Body of pancreas (tissue), 4 donors: ENCODE measurements at regions not wholly inside any gene's neighbourhood (a gene's known extent, or its start where the extent isn't known, plus 50 kb on each side); places are given as distances from the start of the nearest gene placed in this dataset.

Experiments
- POLR2A ChIP-seq, 3 donors: fragments of 450-650 bp; IDR thresholded peaks; one replicate each; pipeline ENCODE4 v1.6.1; 2016; ENCODE audit warnings: antibody characterized with exemption in 3 of 3, mild to moderate bottlenecking in 2 of 3
- TF ChIP-seq, protein P1 (sequence below), 7 experiments: fragments of 450-650 bp in 4 of 7; fragments of 200-600 bp in 3 of 7; sonication (generic) in 3 of 7; IDR thresholded peaks; one replicate each; pipeline ENCODE4 v1.5.1; 2016 to 2019; ENCODE audit warnings: antibody characterized with exemption in 7 of 7

DNA sequence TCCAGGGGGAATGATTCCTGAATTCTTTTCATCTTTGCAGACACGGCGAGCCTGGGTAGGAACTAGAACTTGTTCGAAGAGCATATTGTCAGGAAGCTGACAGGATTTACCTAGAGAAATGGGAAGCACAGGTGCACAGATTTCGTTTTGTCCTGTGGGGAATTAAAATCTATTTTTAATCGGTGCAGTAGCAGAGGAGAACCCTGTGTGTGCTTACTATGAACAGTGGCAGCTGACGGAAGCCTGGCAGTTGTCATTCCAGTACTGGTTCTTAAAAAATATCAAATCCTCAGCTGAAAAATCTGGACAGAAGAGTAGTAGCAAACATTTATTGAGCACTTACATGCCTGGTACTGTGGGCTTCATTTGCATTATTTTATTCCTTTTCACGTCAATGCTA, 609.0 kb downstream of the QKI start:
- TF ChIP-seq, protein P1, sequence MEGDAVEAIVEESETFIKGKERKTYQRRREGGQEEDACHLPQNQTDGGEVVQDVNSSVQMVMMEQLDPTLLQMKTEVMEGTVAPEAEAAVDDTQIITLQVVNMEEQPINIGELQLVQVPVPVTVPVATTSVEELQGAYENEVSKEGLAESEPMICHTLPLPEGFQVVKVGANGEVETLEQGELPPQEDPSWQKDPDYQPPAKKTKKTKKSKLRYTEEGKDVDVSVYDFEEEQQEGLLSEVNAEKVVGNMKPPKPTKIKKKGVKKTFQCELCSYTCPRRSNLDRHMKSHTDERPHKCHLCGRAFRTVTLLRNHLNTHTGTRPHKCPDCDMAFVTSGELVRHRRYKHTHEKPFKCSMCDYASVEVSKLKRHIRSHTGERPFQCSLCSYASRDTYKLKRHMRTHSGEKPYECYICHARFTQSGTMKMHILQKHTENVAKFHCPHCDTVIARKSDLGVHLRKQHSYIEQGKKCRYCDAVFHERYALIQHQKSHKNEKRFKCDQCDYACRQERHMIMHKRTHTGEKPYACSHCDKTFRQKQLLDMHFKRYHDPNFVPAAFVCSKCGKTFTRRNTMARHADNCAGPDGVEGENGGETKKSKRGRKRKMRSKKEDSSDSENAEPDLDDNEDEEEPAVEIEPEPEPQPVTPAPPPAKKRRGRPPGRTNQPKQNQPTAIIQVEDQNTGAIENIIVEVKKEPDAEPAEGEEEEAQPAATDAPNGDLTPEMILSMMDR (IDR thresholded peaks at IDR 0.05) = no peak
- no peak for TF ChIP-seq POLR2A (IDR thresholded peaks at IDR 0.05)
